ENCODE measurements at regions not wholly inside any gene's neighbourhood (a gene's known extent, or its start where the extent isn't known, plus 50 kb on each side); places are given as distances from the start of the nearest gene placed in this dataset.

DNA sequence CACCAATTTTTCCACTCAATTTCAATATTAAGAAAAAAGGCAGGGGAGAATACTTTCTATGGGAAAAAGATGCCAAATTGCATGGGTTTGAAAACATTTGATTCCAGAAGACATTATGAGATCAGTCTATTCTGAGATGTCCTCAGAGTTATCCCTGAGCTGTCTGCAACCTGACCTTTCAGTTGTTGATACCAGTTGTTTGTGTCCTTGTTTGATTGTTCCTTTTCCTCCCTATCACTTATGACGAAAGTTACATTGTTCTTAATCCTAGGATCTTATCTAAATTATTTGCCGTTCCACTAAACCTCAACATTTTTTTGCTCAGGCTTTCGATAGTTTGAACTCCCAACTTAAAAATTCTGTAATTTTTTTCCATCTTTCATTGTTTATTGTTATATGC is 336.3 kb upstream of the NOVA1 start:
- H3K4me1 ChIP-seq (ENCODE audit: control insufficient read depth, insufficient read depth, low read length) = no peaks in the 10 kb centered on the region
- CTCF ChIA-PET = no interaction called here
- no peaks in the 10 kb centered on the region for H3K36me3 ChIP-seq (ENCODE audit: control insufficient read depth in 2 of 2, insufficient read depth in 1 of 2, low read length in 2 of 2)
- H3K4me3 ChIP-seq (ENCODE audit: low read depth, low read length) = no peak overlapping the region
- TF ChIP-seq, protein P1, sequence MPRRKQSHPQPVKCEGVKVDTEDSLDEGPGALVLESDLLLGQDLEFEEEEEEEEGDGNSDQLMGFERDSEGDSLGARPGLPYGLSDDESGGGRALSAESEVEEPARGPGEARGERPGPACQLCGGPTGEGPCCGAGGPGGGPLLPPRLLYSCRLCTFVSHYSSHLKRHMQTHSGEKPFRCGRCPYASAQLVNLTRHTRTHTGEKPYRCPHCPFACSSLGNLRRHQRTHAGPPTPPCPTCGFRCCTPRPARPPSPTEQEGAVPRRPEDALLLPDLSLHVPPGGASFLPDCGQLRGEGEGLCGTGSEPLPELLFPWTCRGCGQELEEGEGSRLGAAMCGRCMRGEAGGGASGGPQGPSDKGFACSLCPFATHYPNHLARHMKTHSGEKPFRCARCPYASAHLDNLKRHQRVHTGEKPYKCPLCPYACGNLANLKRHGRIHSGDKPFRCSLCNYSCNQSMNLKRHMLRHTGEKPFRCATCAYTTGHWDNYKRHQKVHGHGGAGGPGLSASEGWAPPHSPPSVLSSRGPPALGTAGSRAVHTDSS (tag by site-specific recombination; IDR thresholded peaks at IDR 0.05) = no peak
- no peak for TF ChIP-seq TRIM28 (IDR thresholded peaks at IDR 0.05; ENCODE audit: borderline replicate concordance, low read length)
- no peak for TF ChIP-seq ZBTB7A (tag by site-specific recombination; IDR thresholded peaks at IDR 0.05; ENCODE audit: low read depth)
- no peak for TF ChIP-seq ZNF558 (tag by site-specific recombination; IDR thresholded peaks at IDR 0.05)
- no peak for TF ChIP-seq KLF8 (tag by site-specific recombination; IDR thresholded peaks at IDR 0.05)
- TF ChIP-seq ZNF266 (tag by site-specific recombination; IDR thresholded peaks at IDR 0.05; ENCODE audit: low read depth) = no peak
- no peak for TF ChIP-seq ZNF133 (tag by site-specific recombination; IDR thresholded peaks at IDR 0.05)
- no peak for TF ChIP-seq ZNF548 (tag by site-specific recombination; IDR thresholded peaks at IDR 0.05)
- TF ChIP-seq PRDM6 (tag by site-specific recombination; IDR thresholded peaks at IDR 0.05) = no peak
- TF ChIP-seq ZNF37A (tag by site-specific recombination; IDR thresholded peaks at IDR 0.05) = no peak
- TF ChIP-seq, protein P2, sequence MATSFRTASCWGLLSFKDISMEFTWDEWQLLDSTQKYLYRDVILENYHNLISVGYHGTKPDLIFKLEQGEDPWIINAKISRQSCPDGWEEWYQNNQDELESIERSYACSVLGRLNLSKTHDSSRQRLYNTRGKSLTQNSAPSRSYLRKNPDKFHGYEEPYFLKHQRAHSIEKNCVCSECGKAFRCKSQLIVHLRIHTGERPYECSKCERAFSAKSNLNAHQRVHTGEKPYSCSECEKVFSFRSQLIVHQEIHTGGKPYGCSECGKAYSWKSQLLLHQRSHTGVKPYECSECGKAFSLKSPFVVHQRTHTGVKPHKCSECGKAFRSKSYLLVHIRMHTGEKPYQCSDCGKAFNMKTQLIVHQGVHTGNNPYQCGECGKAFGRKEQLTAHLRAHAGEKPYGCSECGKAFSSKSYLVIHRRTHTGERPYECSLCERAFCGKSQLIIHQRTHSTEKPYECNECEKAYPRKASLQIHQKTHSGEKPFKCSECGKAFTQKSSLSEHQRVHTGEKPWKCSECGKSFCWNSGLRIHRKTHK (tag by site-specific recombination; IDR thresholded peaks at IDR 0.05) = no peak
- TF ChIP-seq, protein P3, sequence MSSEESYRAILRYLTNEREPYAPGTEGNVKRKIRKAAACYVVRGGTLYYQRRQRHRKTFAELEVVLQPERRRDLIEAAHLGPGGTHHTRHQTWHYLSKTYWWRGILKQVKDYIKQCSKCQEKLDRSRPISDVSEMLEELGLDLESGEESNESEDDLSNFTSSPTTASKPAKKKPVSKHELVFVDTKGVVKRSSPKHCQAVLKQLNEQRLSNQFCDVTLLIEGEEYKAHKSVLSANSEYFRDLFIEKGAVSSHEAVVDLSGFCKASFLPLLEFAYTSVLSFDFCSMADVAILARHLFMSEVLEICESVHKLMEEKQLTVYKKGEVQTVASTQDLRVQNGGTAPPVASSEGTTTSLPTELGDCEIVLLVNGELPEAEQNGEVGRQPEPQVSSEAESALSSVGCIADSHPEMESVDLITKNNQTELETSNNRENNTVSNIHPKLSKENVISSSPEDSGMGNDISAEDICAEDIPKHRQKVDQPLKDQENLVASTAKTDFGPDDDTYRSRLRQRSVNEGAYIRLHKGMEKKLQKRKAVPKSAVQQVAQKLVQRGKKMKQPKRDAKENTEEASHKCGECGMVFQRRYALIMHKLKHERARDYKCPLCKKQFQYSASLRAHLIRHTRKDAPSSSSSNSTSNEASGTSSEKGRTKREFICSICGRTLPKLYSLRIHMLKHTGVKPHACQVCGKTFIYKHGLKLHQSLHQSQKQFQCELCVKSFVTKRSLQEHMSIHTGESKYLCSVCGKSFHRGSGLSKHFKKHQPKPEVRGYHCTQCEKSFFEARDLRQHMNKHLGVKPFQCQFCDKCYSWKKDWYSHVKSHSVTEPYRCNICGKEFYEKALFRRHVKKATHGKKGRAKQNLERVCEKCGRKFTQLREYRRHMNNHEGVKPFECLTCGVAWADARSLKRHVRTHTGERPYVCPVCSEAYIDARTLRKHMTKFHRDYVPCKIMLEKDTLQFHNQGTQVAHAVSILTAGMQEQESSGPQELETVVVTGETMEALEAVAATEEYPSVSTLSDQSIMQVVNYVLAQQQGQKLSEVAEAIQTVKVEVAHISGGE (tag by site-specific recombination; conservative IDR thresholded peaks at IDR 0.05; ENCODE audit: low read depth) = no peak
- TF ChIP-seq ZSCAN30 (tag by site-specific recombination; IDR thresholded peaks at IDR 0.05) = no peak
- TF ChIP-seq ZNF24 (tag by site-specific recombination; IDR thresholded peaks at IDR 0.05) = no peak
- no peak for TF ChIP-seq CTCF (tag by site-specific recombination; IDR thresholded peaks at IDR 0.05)
- POLR2A ChIA-PET = no interaction called here
- no peaks in the 10 kb centered on the region for H3K9me3 ChIP-seq (ENCODE audit: control insufficient read depth, insufficient read depth, low read depth, low read length)
- no peak overlapping the region for H3K27ac ChIP-seq (ENCODE audit: extremely low read depth, low read depth, low read length)

GRCh38 chr14:26935733-26936132 is 337.9 kb upstream of the NOVA1 start:
- Histone ChIP-seq H3K9me3 (ENCODE audit: control insufficient read depth, insufficient read depth, low read depth, low read length) (no peaks in the 10 kb centered on the region), H3K4me1 (ENCODE audit: control insufficient read depth, insufficient read depth, low read length) (no peaks in the 10 kb centered on the region), H3K27ac (ENCODE audit: extremely low read depth, low read depth, low read length) (no peak overlapping the region), H3K4me3 (ENCODE audit: low read depth, low read length) (no peak overlapping the region), H3K36me3 (ENCODE audit: control insufficient read depth in 2 of 2, insufficient read depth in 1 of 2, low read length in 2 of 2) (no peaks in the 10 kb centered on the region)
- TF ChIP-seq ZNF776 (tag by site-specific recombination; IDR thresholded peaks at IDR 0.05; ENCODE audit: borderline replicate concordance) (no peak), GFI1B (tag by site-specific recombination; IDR thresholded peaks at IDR 0.05) (no peak), PRDM6 (tag by site-specific recombination; IDR thresholded peaks at IDR 0.05) (no peak), KLF8 (tag by site-specific recombination; IDR thresholded peaks at IDR 0.05) (no peak)
- TF ChIP-seq, protein P4, sequence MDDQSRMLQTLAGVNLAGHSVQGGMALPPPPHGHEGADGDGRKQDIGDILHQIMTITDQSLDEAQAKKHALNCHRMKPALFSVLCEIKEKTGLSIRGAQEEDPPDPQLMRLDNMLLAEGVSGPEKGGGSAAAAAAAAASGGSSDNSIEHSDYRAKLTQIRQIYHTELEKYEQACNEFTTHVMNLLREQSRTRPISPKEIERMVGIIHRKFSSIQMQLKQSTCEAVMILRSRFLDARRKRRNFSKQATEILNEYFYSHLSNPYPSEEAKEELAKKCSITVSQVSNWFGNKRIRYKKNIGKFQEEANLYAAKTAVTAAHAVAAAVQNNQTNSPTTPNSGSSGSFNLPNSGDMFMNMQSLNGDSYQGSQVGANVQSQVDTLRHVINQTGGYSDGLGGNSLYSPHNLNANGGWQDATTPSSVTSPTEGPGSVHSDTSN (CRISPR knock-in tag; IDR thresholded peaks at IDR 0.05) = no peak
- ChIA-PET POLR2A (no interaction called here), CTCF (no interaction called here)

All from HEK293 (cell line).